SK-N-SH treated with all-trans-retinoic acid at 6 μM for 48 hours (cell line): ENCODE measurements at regions not wholly inside any gene's neighbourhood (a gene's known extent, or its start where the extent isn't known, plus 50 kb on each side); places are given as distances from the start of the nearest gene placed in this dataset.

Experiments used
- ARNTL ChIP-seq: fragments of 450-650 bp; formaldehyde crosslinking; IDR thresholded peaks from 2 replicates; pipeline ENCODE4 v1.5.0; 2020; ENCODE audit warnings: low read depth, mild to moderate bottlenecking, moderate library complexity, borderline replicate concordance
- BACH2 ChIP-seq: fragments of 250-450 bp; sonication (Bioruptor Pico); IDR thresholded peaks from 2 replicates; pipeline ENCODE4 v1.9.0; 2021; ENCODE audit warnings: mild to moderate bottlenecking, borderline replicate concordance
- SNAI2 ChIP-seq: fragments of 250-450 bp; sonication (Bioruptor Pico); IDR thresholded peaks from 2 replicates; pipeline ENCODE4 v1.5.0; 2020; ENCODE audit warnings: mild to moderate bottlenecking, moderate library complexity
- ZFP3 ChIP-seq: fragments of 250-450 bp; sonication (Bioruptor Pico); IDR thresholded peaks from 2 replicates; pipeline ENCODE4 v1.5.0; 2020; ENCODE audit warnings: mild to moderate bottlenecking, moderate library complexity
- ZNF8 ChIP-seq: fragments of 450-650 bp; formaldehyde crosslinking; IDR thresholded peaks from 2 replicates; pipeline ENCODE4 v1.5.0; 2020; ENCODE audit warnings: mild to moderate bottlenecking, moderate library complexity
- TF ChIP-seq, protein P1 (sequence below): fragments of 250-450 bp; sonication (Bioruptor Pico); IDR thresholded peaks from 2 replicates; pipeline ENCODE4 v1.8.0; 2020; ENCODE audit warnings: mild to moderate bottlenecking, moderate library complexity, borderline replicate concordance

GRCh38 chr20:57970116-57970515 lies 258.3 kb downstream of the ANKRD60 start:
- TF ChIP-seq SNAI2 (no peak), BACH2 (CRISPR knock-in tag) (no peak), ZFP3 (CRISPR knock-in tag) (no peak), ARNTL (CRISPR knock-in tag) (no peak), ZNF8 (CRISPR knock-in tag) (no peak)
- TF ChIP-seq, protein P1, sequence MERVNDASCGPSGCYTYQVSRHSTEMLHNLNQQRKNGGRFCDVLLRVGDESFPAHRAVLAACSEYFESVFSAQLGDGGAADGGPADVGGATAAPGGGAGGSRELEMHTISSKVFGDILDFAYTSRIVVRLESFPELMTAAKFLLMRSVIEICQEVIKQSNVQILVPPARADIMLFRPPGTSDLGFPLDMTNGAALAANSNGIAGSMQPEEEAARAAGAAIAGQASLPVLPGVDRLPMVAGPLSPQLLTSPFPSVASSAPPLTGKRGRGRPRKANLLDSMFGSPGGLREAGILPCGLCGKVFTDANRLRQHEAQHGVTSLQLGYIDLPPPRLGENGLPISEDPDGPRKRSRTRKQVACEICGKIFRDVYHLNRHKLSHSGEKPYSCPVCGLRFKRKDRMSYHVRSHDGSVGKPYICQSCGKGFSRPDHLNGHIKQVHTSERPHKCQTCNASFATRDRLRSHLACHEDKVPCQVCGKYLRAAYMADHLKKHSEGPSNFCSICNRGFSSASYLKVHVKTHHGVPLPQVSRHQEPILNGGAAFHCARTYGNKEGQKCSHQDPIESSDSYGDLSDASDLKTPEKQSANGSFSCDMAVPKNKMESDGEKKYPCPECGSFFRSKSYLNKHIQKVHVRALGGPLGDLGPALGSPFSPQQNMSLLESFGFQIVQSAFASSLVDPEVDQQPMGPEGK (CRISPR knock-in tag) = no peak
